ENCODE measurements at regions not wholly inside any gene's neighbourhood (a gene's known extent, or its start where the extent isn't known, plus 50 kb on each side); places are given as distances from the start of the nearest gene placed in this dataset.

- Histone ChIP-seq H3K27ac (ENCODE audit: low read depth, low read length) (no peak overlapping the region), H3K79me2 (ENCODE audit: insufficient read depth, low read length) (no peaks in the 10 kb centered on the region), H3K4me2 (ENCODE audit: insufficient read depth, low read length) (peak overlapping the region; percentile 0), H2AFZ (ENCODE audit: low read length) (peak overlapping the region; percentile 23), H3K4me3 (ENCODE audit: insufficient read depth, low read length) (peak overlapping the region; percentile 33), H4K20me1 (ENCODE audit: insufficient read depth, low read length) (no peaks in the 10 kb centered on the region), H3K27me3 (ENCODE audit: insufficient read depth, low read length) (no peaks in the 10 kb centered on the region), H3K9me3 (ENCODE audit: low read depth, low read length) (no peaks in the 10 kb centered on the region), H3K36me3 (ENCODE audit: insufficient read depth, low read length) (no peaks in the 10 kb centered on the region), H3K4me1 (ENCODE audit: insufficient read depth, low read length) (no peaks in the 10 kb centered on the region)
- peak; percentile 6 for TF ChIP-seq CTCF (IDR thresholded peaks at IDR 0.05; ENCODE audit: extremely low read depth, low read depth, low read length)
- no peak for DNase-seq (ENCODE audit: insufficient read length, low spot score, missing footprints)
Measured at GRCh38 chr9:16154521-16155078, 601.8 kb downstream of the CCDC171 start.

GRCh38 chr9:16155878-16156277 lies 603.0 kb downstream of the CCDC171 start:
- Histone ChIP-seq H2AFZ (ENCODE audit: low read length) (no peak overlapping the region), H3K9me3 (ENCODE audit: low read depth, low read length) (no peaks in the 10 kb centered on the region), H3K27ac (ENCODE audit: low read depth, low read length) (no peak overlapping the region), H3K4me3 (ENCODE audit: insufficient read depth, low read length) (no peak overlapping the region), H3K36me3 (ENCODE audit: insufficient read depth, low read length) (no peaks in the 10 kb centered on the region), H3K27me3 (ENCODE audit: insufficient read depth, low read length) (no peaks in the 10 kb centered on the region), H3K4me2 (ENCODE audit: insufficient read depth, low read length) (no peak overlapping the region), H4K20me1 (ENCODE audit: insufficient read depth, low read length) (no peaks in the 10 kb centered on the region), H3K4me1 (ENCODE audit: insufficient read depth, low read length) (no peaks in the 10 kb centered on the region), H3K79me2 (ENCODE audit: insufficient read depth, low read length) (no peaks in the 10 kb centered on the region)
- no peak for DNase-seq (ENCODE audit: insufficient read length, low spot score, missing footprints)
- no peak for TF ChIP-seq CTCF (IDR thresholded peaks at IDR 0.05; ENCODE audit: extremely low read depth, low read depth, low read length)

- Histone ChIP-seq H3K27me3 (ENCODE audit: insufficient read depth, low read length) (no peaks in the 10 kb centered on the region), H3K4me3 (ENCODE audit: insufficient read depth, low read length) (no peak overlapping the region), H2AFZ (ENCODE audit: low read length) (no peak overlapping the region), H3K79me2 (ENCODE audit: insufficient read depth, low read length) (no peaks in the 10 kb centered on the region), H4K20me1 (ENCODE audit: insufficient read depth, low read length) (no peaks in the 10 kb centered on the region), H3K4me1 (ENCODE audit: insufficient read depth, low read length) (no peaks in the 10 kb centered on the region), H3K9me3 (ENCODE audit: low read depth, low read length) (no peaks in the 10 kb centered on the region), H3K36me3 (ENCODE audit: insufficient read depth, low read length) (no peaks in the 10 kb centered on the region), H3K4me2 (ENCODE audit: insufficient read depth, low read length) (no peak overlapping the region), H3K27ac (ENCODE audit: low read depth, low read length) (no peak overlapping the region)
- DNase-seq (ENCODE audit: insufficient read length, low spot score, missing footprints), result no peak
- no peak for TF ChIP-seq CTCF (IDR thresholded peaks at IDR 0.05; ENCODE audit: extremely low read depth, low read depth, low read length)
Measured at GRCh38 chr9:16157216-16157615, 604.4 kb downstream of the CCDC171 start.

- no peak for DNase-seq (ENCODE audit: insufficient read length, low spot score, missing footprints)
- Histone ChIP-seq H3K27me3 (ENCODE audit: insufficient read depth, low read length) (no peaks in the 10 kb centered on the region), H2AFZ (ENCODE audit: low read length) (no peak overlapping the region), H3K79me2 (ENCODE audit: insufficient read depth, low read length) (no peaks in the 10 kb centered on the region), H3K36me3 (ENCODE audit: insufficient read depth, low read length) (no peaks in the 10 kb centered on the region), H3K9me3 (ENCODE audit: low read depth, low read length) (no peaks in the 10 kb centered on the region), H4K20me1 (ENCODE audit: insufficient read depth, low read length) (no peaks in the 10 kb centered on the region), H3K4me1 (ENCODE audit: insufficient read depth, low read length) (no peaks in the 10 kb centered on the region), H3K4me3 (ENCODE audit: insufficient read depth, low read length) (no peak overlapping the region), H3K4me2 (ENCODE audit: insufficient read depth, low read length) (no peak overlapping the region), H3K27ac (ENCODE audit: low read depth, low read length) (no peak overlapping the region)
- TF ChIP-seq CTCF (IDR thresholded peaks at IDR 0.05; ENCODE audit: extremely low read depth, low read depth, low read length), result no peak
Measured at GRCh38 chr9:16157651-16158050, 604.8 kb downstream of the CCDC171 start.

Measured in osteoblast (primary cell).